Activated CD8-positive, alpha-beta T cell treated with anti-CD3 and anti-CD28 coated beads, Interleukin-2, amount 10 ng/mL, durations not matched to agents 7 days and 5 days (primary cell): ENCODE measurements at regions not wholly inside any gene's neighbourhood (a gene's known extent, or its start where the extent isn't known, plus 50 kb on each side); places are given as distances from the start of the nearest gene placed in this dataset.
"Not testable (repeated sequence)": the region's sequence is repeated elsewhere in the genome, so short reads cannot be mapped to it uniquely, and the experiment has no call there.

ENCODE experiments used
- ATAC-seq: fragments of 150-1000 bp; cut with Tn5 transposase; one replicate; pipeline ENCODE4 v1.10.0; 2021; ENCODE audit warnings: moderate library complexity
- CTCF ChIA-PET: fragments of 350-600 bp; sonication (Branson Sonifier 250); formaldehyde crosslinking; loops from one replicate; lab custom pipeline; 2021; ENCODE audit warnings: antibody characterized with exemption; lab: Charles Lee
- POLR2A ChIA-PET: fragments of 350-600 bp; sonication (Branson Sonifier 250); formaldehyde crosslinking; loops from one replicate; lab custom pipeline; 2021; ENCODE audit warnings: antibody characterized with exemption; lab: Charles Lee
- DNase-seq: peaks from one replicate; pipeline ENCODE4 v3.0.0-alpha.2; 2020
- H3K27ac Mint-ChIP-seq: one replicate; pipeline ENCODE4 v1.8.0; 2021; ENCODE audit warnings: mild to moderate bottlenecking, mixed read lengths
- H3K27me3 Mint-ChIP-seq: one replicate; pipeline ENCODE4 v1.8.0; 2021; ENCODE audit warnings: low read depth, mixed read lengths
- H3K36me3 Mint-ChIP-seq: one replicate; pipeline ENCODE4 v1.8.0; 2021; ENCODE audit warnings: low read depth, mixed read lengths
- H3K4me1 Mint-ChIP-seq: one replicate; pipeline ENCODE4 v1.8.0; 2021; ENCODE audit warnings: low read depth, mixed read lengths
- H3K4me3 Mint-ChIP-seq: one replicate; pipeline ENCODE4 v1.8.0; 2021; ENCODE audit warnings: mild to moderate bottlenecking, mixed read lengths
- H3K9me3 Mint-ChIP-seq: one replicate; pipeline ENCODE4 v1.8.0; 2022; ENCODE audit warnings: mixed read lengths; ENCODE audit not compliant: insufficient read depth

DNA sequence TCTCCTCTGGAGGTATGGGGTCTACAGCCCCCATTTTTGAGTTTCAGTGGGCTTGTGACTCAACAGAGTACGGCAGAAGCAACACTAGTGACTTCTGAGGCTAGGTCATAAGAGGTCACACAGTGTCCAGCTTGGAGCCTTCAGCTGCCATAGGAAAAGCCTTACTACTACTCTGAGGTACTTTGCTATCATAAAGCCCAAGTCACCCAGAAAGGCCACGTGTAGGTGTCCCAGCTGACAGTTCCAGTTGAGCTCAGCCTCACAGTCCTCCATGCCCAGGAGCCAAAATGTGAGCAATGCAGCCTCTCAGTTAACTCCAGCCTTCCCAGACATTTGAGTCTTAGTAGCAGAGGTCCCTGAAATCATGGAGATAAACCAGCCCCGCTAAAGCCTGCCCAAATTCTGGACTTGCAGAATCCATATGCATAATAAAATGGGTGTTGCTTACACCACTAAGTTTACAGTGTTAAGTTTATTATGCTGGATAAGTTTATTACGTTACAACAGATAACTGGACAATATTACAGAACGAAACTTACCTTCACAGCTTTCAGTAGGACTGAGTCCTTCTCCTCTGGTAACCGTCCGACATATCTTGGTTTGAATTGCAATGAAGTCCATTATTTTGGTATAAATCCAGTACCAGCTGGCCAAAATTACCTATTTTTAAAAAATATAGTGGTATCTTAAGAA is 181.1 kb downstream of the AVL9 start:
- CTCF ChIA-PET = no interaction called here
- Mint-ChIP-seq H3K4me3 (no peak overlapping the region), H3K27ac (no peak overlapping the region), H3K36me3 (no peaks in the 10 kb centered on the region), H3K4me1 (no peaks in the 10 kb centered on the region), H3K27me3 (no peaks in the 10 kb centered on the region), H3K9me3 (no peaks in the 10 kb centered on the region)
- ATAC-seq (no peak), DNase-seq (no peak)
- POLR2A ChIA-PET = no interaction called here

DNA sequence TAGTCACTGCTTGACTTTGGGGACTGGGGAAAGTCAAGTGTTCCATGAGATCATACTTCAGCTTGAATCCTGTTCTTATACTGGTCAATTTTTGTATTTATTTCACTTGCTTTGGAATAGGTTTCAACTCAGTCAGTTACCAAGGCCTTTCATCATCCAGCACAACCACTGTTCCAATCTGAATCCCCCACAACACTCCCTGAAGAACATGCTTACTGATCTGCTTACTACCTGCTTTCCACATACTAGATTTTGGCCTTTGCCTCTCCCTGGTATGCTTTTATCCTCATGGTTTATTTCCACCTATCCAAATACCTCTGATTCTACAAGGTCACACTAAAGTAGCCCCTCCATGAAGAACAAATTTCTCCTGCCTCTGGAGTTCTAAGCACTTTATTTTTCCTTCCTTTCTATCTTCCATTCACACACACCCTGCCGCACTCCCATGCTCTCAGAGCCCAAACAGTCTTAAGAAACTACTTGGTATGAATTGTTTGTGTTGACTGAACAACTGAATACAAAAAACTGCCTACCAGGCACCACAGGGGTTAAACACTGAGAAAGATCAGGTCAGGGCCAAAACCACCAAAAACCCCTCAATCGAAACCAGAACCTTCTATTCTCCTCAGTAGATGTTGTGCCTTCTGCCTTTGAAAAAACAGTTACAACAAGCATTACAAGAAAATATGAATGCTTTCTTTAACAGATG is 178.1 kb downstream of the AVL9 start:
- H3K36me3 Mint-ChIP-seq = no peaks in the 10 kb centered on the region
- POLR2A ChIA-PET = no interaction called here
- no peaks in the 10 kb centered on the region for H3K9me3 Mint-ChIP-seq
- no peak overlapping the region for H3K27ac Mint-ChIP-seq
- no peak overlapping the region for H3K4me3 Mint-ChIP-seq
- CTCF ChIA-PET = no interaction called here
- no peak for ATAC-seq
- peaks cover 1% of the 10 kb centered on the region for H3K27me3 Mint-ChIP-seq
- no peaks in the 10 kb centered on the region for H3K4me1 Mint-ChIP-seq
- DNase-seq = no peak

DNA sequence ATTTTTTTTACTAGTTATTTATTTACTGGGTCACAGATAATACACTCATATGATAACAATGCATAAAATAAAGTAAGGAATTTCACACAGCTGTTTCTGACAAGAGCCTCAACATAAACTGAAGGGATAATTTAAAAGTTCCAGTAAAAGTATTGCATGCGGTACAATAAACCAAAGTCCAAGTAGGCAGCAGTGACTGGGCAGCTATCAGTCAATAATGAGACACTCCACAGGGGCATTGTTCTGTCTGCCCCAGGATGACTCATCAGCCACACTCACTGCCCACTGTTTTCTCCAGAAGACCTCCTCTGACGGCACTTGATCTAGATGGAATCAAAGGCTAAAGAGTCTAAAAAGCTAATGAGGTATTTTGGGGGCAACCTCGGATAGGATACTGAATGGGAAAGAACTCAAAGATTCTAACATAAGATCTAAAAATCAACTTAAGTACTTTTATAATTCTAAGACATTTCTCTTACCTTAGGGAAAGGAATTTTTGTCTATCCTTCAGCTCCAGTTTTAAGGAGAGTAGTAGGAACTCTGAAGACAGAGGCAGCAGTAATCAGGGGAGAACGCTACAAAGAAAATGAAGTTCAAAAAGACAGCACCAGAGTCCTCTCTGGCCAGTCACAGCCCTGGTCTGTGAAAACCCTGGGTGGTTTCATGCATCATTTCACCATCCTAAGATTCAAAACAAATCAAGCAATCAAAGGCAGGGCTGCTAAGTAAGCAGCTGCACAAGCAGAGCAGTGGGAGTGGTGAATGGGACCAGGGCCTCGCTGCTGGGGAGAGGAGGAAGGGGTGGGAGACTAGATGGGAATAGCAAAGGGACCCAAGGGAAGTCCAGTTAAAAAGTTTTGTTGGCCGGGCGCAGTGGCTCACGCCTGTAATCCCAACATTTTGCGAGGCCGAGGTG is 175.1 kb downstream of the AVL9 start:
- POLR2A ChIA-PET = no interaction called here
- DNase-seq (no peak), ATAC-seq (no peak)
- Mint-ChIP-seq H3K36me3 (no peaks in the 10 kb centered on the region), H3K9me3 (no peaks in the 10 kb centered on the region), H3K27me3 (peaks cover 2% of the 10 kb centered on the region), H3K4me3 (no peak overlapping the region), H3K4me1 (no peaks in the 10 kb centered on the region), H3K27ac (no peak overlapping the region)
- CTCF ChIA-PET = no interaction called here

DNA sequence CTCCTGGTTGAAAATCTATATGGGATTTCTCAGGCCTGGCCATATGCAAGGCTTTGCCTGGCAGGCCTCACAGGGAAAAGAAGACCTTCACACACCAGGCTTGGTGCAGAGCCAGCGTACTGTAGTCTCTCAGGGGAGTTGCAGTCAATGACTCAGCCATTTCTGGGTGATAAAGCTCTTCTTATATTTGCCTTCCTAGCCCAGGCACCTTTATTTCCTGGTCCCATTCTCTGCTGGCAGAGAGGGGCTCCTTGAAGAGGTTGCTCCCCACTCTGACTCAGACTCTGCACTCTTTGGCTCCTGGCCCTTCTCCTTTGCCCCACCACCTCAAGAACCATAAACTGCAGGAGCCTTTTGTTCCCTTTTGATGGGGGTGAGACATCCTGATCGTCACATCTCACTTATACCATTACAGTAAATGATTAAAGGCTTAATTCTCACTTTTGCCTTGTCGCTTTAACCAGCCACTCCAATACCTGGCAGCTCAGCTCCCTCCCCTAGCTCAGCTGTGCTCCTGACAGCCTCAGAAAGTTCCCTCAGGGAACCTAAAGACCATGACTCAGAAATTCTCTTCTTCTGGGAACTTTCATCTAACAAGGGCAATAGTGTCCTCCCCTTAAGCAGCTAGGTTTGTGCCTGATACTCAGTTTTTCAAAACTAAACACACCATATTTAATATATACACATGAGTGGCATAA is 174.0 kb downstream of the AVL9 start:
- H3K27ac Mint-ChIP-seq, DNase-seq, H3K36me3 Mint-ChIP-seq, CTCF ChIA-PET, H3K9me3 Mint-ChIP-seq, H3K27me3 Mint-ChIP-seq, POLR2A ChIA-PET, H3K4me3 Mint-ChIP-seq, H3K4me1 Mint-ChIP-seq, ATAC-seq: not testable (repeated sequence)

DNA sequence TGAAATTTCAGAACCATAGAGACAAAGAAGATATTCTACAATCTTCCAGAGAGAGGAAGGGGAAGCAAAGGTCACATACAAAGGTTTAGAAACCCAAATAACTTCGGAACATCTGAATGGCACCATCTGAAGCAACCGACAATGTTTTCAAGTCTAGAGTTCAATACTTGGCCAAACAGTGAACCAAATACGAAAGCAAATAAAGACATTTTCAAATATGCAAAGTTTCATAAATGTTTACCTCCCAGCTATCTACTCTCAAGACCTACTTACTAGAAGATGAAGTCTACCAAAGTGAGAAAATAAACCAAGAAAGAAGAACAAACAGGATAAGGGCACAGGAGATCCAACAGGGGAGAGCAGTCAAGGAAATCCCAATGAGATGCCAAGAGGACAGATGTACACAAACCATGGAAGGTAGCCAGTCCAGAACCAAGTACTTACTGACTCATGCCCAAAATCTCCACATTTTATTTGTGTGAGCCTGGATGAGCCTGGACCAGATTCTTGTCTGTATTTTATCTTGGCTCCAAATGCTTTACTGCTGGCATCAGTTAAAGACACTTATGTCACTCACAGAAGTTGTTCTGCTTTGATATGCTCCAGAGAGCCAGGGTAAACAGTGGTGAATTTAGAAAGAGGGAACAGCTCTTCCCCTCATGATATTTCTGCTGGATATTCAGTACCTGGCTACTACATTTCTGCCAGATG is 173.3 kb downstream of the AVL9 start:
- POLR2A ChIA-PET, H3K36me3 Mint-ChIP-seq, DNase-seq, H3K27me3 Mint-ChIP-seq, CTCF ChIA-PET, H3K9me3 Mint-ChIP-seq, H3K4me3 Mint-ChIP-seq, H3K27ac Mint-ChIP-seq, ATAC-seq, H3K4me1 Mint-ChIP-seq: not testable (repeated sequence)

DNA sequence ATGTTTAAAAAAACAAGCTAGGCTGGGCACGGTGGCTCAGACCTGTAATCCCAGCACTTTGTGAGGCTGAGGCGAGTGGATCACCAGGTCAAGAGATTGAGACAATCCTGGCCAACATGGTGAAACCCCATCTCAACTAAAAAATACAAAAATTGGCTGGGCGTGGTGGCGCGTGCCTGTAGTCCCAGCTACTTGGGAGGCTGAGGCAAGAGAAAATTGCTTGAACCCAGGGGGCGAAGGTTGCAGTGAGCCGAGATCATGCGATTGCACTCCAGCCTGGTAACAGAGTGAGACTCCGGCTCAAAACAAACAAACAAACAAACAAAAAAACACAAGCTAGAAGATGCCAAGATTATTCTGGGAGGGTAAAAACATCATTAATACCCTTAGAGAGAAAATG is 172.3 kb downstream of the AVL9 start:
- POLR2A ChIA-PET, DNase-seq, H3K9me3 Mint-ChIP-seq, H3K4me1 Mint-ChIP-seq, H3K4me3 Mint-ChIP-seq, CTCF ChIA-PET, H3K27ac Mint-ChIP-seq, ATAC-seq, H3K27me3 Mint-ChIP-seq, H3K36me3 Mint-ChIP-seq: not testable (repeated sequence)

DNA sequence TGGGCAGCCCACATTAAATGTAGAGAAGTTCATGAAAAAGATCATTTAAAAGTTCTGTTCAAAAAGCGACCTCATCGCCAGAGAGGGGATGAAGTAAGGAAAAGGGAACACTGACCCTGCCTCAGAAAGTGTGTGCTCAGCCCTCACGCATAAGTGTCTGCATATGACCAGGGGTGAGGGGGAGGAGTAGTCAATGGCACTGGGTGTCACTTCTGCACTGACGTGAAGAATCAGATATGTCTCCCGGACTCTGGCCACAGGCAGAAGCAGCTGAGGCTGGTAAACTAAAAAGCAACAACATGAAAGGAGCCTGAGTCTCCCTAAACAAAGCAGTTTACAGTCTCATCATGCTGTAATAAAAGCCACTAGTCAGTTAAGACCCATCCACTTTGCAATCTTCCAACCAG is 168.5 kb downstream of the AVL9 start:
- H3K4me3 Mint-ChIP-seq, DNase-seq, H3K4me1 Mint-ChIP-seq, CTCF ChIA-PET, POLR2A ChIA-PET, H3K9me3 Mint-ChIP-seq, H3K27ac Mint-ChIP-seq, ATAC-seq, H3K36me3 Mint-ChIP-seq, H3K27me3 Mint-ChIP-seq: not testable (repeated sequence)

DNA sequence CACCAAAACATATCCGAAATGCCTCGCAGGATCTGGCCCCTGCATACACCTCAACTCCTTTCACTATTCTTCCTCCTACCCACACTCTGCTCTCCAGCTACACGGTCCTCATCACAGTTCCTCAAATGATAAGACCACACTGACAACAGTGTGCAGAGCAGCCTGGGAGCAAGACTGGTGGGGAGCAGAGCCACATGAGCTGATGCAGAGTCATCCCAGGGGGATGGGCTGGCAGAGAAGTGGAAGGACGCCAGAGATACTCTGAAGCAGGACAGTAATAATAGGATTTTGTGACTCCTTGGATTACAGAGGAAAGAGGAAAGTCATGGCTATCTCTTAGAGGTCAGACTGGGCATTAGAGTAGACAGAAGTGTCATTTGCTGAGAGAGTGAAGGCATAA is 167.2 kb downstream of the AVL9 start:
- DNase-seq, H3K27me3 Mint-ChIP-seq, CTCF ChIA-PET, H3K36me3 Mint-ChIP-seq, H3K9me3 Mint-ChIP-seq, POLR2A ChIA-PET, H3K4me3 Mint-ChIP-seq, H3K27ac Mint-ChIP-seq, ATAC-seq, H3K4me1 Mint-ChIP-seq: not testable (repeated sequence)

DNA sequence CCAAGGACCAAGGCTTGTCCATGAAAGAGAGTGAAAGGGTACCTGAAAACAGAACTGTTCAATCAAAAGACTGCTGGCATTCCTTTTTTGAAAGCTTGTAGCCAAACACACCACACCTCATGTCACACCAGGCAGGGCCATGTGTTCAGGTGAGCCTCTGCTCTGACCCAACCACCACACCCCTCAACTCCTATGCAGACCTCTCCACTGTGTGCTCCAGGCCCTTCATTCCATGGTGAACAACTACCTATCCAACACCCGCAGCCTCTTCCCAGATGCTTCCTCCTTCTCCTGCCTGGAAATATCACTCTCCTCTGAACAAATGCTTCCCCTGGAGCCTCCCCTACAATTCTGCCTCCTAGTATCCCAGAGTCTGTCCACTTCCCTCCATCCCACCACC is 166.6 kb downstream of the AVL9 start:
- CTCF ChIA-PET = no interaction called here
- POLR2A ChIA-PET = no interaction called here
- H3K4me3 Mint-ChIP-seq = no peak overlapping the region
- H3K4me1 Mint-ChIP-seq = no peaks in the 10 kb centered on the region
- ATAC-seq = no peak
- DNase-seq = no peak
- no peak overlapping the region for H3K27ac Mint-ChIP-seq
- no peaks in the 10 kb centered on the region for H3K36me3 Mint-ChIP-seq
- H3K9me3 Mint-ChIP-seq = no peaks in the 10 kb centered on the region
- H3K27me3 Mint-ChIP-seq = peaks cover 7% of the 10 kb centered on the region

DNA sequence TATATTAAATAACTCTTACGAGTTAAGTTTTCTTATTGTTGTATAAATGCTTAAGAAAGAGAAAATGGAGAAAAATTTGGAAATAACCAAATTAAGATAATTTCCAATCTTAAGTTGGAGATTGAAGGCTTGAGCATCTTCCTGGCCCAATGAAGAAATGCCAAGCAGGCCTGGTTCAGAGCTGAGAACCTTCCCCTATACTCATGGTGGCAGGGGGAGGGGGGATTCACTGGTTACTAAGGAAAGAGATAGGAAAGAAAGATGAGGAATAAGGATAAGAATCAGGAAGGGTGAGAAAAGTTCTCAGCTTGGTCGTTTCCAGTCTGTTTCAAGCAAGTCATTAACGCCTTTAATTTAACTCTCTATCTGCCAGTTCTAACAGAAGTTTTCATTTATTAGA is 166.2 kb downstream of the AVL9 start:
- H3K27me3 Mint-ChIP-seq = peaks cover 7% of the 10 kb centered on the region
- DNase-seq (no peak), ATAC-seq (no peak)
- H3K4me3 Mint-ChIP-seq = no peak overlapping the region
- ChIA-PET POLR2A (interaction anchor here (0.6 kb wide), 1 partner anchor 18 kb away, joined by 3 read pairs; no protein-coding TSS in a partner anchor), CTCF (interaction anchor here (0.6 kb wide), 1 partner anchor 156 kb away, joined by 3 read pairs; no protein-coding TSS in a partner anchor)
- no peaks in the 10 kb centered on the region for H3K36me3 Mint-ChIP-seq
- H3K27ac Mint-ChIP-seq = no peak overlapping the region
- H3K9me3 Mint-ChIP-seq = no peaks in the 10 kb centered on the region
- H3K4me1 Mint-ChIP-seq = no peaks in the 10 kb centered on the region

DNA sequence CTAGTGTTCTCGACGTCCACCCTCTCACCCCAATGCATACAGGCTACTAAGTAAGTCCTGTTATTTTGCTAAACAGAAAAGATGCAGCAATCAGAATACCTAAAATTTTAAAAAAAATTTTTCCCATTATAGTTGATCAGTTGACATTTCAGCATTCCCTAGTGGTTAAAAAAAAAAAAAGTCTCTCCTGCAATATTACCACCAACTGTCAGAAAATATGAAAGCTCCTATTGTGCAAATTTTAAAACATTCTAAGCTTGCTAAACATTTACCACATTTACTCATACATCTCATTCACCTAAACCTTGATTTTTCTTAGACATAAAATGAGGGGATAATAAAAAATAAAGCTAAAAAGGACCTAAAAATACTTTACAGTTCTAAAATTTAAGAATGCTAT is 165.6 kb downstream of the AVL9 start:
- Mint-ChIP-seq H3K9me3 (no peaks in the 10 kb centered on the region), H3K36me3 (no peaks in the 10 kb centered on the region), H3K4me3 (no peak overlapping the region), H3K27ac (no peak overlapping the region), H3K27me3 (peaks cover 7% of the 10 kb centered on the region), H3K4me1 (no peaks in the 10 kb centered on the region)
- ChIA-PET POLR2A (interaction anchor here (0.6 kb wide), 1 partner anchor 18 kb away, joined by 3 read pairs; no protein-coding TSS in a partner anchor), CTCF (interaction anchor here (0.6 kb wide), 1 partner anchor 155 kb away, joined by 3 read pairs; no protein-coding TSS in a partner anchor)
- DNase-seq (no peak), ATAC-seq (no peak)
